ENCODE measurements at regions not wholly inside any gene's neighbourhood (a gene's known extent, or its start where the extent isn't known, plus 50 kb on each side); places are given as distances from the start of the nearest gene placed in this dataset.

DNA sequence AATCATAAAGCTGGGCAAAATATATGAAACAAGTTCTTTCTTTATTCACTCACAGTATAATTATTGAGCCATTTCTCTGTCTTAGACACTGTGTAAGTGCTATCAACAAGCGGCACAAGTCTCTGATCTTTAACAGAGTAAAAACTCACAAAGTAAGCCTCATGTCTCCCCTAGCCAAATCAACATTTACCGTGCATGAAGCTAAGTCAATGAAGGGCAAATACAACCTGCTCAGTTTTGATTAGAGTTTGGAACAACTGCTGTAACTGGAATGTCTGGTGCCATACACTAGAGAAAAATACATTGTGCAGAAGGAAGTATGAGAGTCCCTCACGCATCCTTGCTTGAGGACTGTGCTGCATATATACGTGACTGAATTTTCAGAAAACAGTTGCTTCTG lies 291.0 kb upstream of the EPHA3 start (continued):
- TF ChIP-seq CHD7 (IDR thresholded peaks at IDR 0.05; ENCODE audit: insufficient replicate concordance, low read length) (no peak), FOSL1 (IDR thresholded peaks at IDR 0.05; ENCODE audit: insufficient read depth, low read depth, low read length) (no peak), SIRT6 (IDR thresholded peaks at IDR 0.05; ENCODE audit: low read length) (no peak), GABPA (IDR thresholded peaks at IDR 0.05; ENCODE audit: borderline replicate concordance, insufficient read depth, low read length) (no peak), NANOG (IDR thresholded peaks at IDR 0.05; ENCODE audit: insufficient read depth, low read depth, low read length, poor library complexity, severe bottlenecking) (no peak), SRF (IDR thresholded peaks at IDR 0.05; ENCODE audit: low read depth, low read length) (no peak), TAF1 (IDR thresholded peaks at IDR 0.05; ENCODE audit: low read depth, low read length) (no peak), BRCA1 (IDR thresholded peaks at IDR 0.05; ENCODE audit: low read depth, low read length) (no peak), RNF2 (IDR thresholded peaks at IDR 0.05; ENCODE audit: borderline replicate concordance, low read depth, low read length, missing control alignments, poor library complexity, severe bottlenecking) (no peak), MAX (IDR thresholded peaks at IDR 0.05) (no peak)
- TF ChIP-seq, protein P1, sequence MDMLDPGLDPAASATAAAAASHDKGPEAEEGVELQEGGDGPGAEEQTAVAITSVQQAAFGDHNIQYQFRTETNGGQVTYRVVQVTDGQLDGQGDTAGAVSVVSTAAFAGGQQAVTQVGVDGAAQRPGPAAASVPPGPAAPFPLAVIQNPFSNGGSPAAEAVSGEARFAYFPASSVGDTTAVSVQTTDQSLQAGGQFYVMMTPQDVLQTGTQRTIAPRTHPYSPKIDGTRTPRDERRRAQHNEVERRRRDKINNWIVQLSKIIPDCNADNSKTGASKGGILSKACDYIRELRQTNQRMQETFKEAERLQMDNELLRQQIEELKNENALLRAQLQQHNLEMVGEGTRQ (IDR thresholded peaks at IDR 0.05; ENCODE audit: low read length) = no peak

Measured in H1 (cell line).